HG03139 (cell line): ENCODE measurements at regions not wholly inside any gene's neighbourhood (a gene's known extent, or its start where the extent isn't known, plus 50 kb on each side); places are given as distances from the start of the nearest gene placed in this dataset.

Experiments
- ATAC-seq: cut with Tn5 transposase; IDR thresholded peaks from one replicate; pipeline ENCODE4 v1.9.1; 2021; ENCODE audit not compliant: unreplicated experiment

- no peak for ATAC-seq
Measured at GRCh38 chr20:11791835-11792567, 125.7 kb upstream of the BTBD3 start.

GRCh38 chr20:11792568-11792953, 125.1 kb upstream of the BTBD3 start:
- ATAC-seq: no peak

GRCh38 chr20:11794525-11794924, 123.2 kb upstream of the BTBD3 start:
- ATAC-seq: no peak

GRCh38 chr20:11795071-11795615, 122.5 kb upstream of the BTBD3 start:
- no peak for ATAC-seq

- peak; percentile 73 for ATAC-seq
Measured at GRCh38 chr20:11796026-11796425, 121.7 kb upstream of the BTBD3 start.

GRCh38 chr20:11797156-11797555, 120.5 kb upstream of the BTBD3 start:
- ATAC-seq: no peak

- ATAC-seq: no peak
Measured at GRCh38 chr20:11799281-11799684, 118.4 kb upstream of the BTBD3 start.

GRCh38 chr20:11807054-11808048, 110.3 kb upstream of the BTBD3 start:
- ATAC-seq: no peak

GRCh38 chr20:11808841-11809240, 108.9 kb upstream of the BTBD3 start:
- ATAC-seq: no peak

- no peak for ATAC-seq
Measured at GRCh38 chr20:11810311-11811083, 107.2 kb upstream of the BTBD3 start.

- no peak for ATAC-seq
Measured at GRCh38 chr20:11813106-11813890, 104.4 kb upstream of the BTBD3 start.

GRCh38 chr20:11814267-11814666, 103.4 kb upstream of the BTBD3 start:
- no peak for ATAC-seq

- ATAC-seq: no peak
Measured at GRCh38 chr20:11820838-11821237, 96.9 kb upstream of the BTBD3 start.

GRCh38 chr20:11822540-11822794, 95.2 kb upstream of the BTBD3 start:
- no peak for ATAC-seq

GRCh38 chr20:11826334-11826733, 91.4 kb upstream of the BTBD3 start:
- ATAC-seq: no peak

- no peak for ATAC-seq
Measured at GRCh38 chr20:11832397-11832796, 85.3 kb upstream of the BTBD3 start.

GRCh38 chr20:11832851-11833250, 84.8 kb upstream of the BTBD3 start:
- ATAC-seq: no peak

GRCh38 chr20:11833825-11834224, 83.9 kb upstream of the BTBD3 start:
- ATAC-seq: no peak

GRCh38 chr20:11838076-11838636, 79.5 kb upstream of the BTBD3 start:
- ATAC-seq: no peak

- ATAC-seq: no peak
Measured at GRCh38 chr20:11841972-11842461, 75.7 kb upstream of the BTBD3 start.
